Liver (tissue), 8 donors: ENCODE measurements at regions not wholly inside any gene's neighbourhood (a gene's known extent, or its start where the extent isn't known, plus 50 kb on each side); places are given as distances from the start of the nearest gene placed in this dataset.

ENCODE experiments used
- DNase-seq: peaks from one replicate; pipeline ENCODE4 v3.0.0-alpha.2; 2017; ENCODE audit warnings: low spot score
- H3K27ac ChIP-seq, 2 donors: one replicate each; pipeline ENCODE4 v1.7.0; 2013; ENCODE audit warnings: inconsistent platforms in 2 of 2, low read length in 2 of 2, control low read depth in 1 of 2, low read depth in 1 of 2, mild to moderate bottlenecking in 1 of 2
- H3K27me3 ChIP-seq, 4 donors: one replicate each; pipeline versions ENCODE4 v1.6.1 to v1.7.0; 2013; ENCODE audit warnings: low read length in 3 of 4, inconsistent platforms in 1 of 4, mild to moderate bottlenecking in 1 of 4, moderate library complexity in 1 of 4; ENCODE audit not compliant: control insufficient read depth in 4 of 4, insufficient read depth in 4 of 4
- H3K36me3 ChIP-seq, 4 donors: one replicate each; pipeline versions ENCODE4 v1.6.1 to v1.7.0; 2013; ENCODE audit warnings: low read length in 3 of 4, mild to moderate bottlenecking in 3 of 4, low read depth in 1 of 4, moderate library complexity in 1 of 4; ENCODE audit not compliant: control insufficient read depth in 4 of 4, insufficient read depth in 3 of 4
- H3K4me1 ChIP-seq, 4 donors: one replicate each; pipeline versions ENCODE4 v1.6.1 to v1.7.0; 2013; ENCODE audit warnings: low read length in 3 of 4, mild to moderate bottlenecking in 3 of 4, moderate library complexity in 1 of 4; ENCODE audit not compliant: control insufficient read depth in 4 of 4, insufficient read depth in 4 of 4
- H3K4me3 ChIP-seq, 3 donors: one replicate each; pipeline versions ENCODE4 v1.6.1 to v1.7.0; 2013; ENCODE audit warnings: low read length in 3 of 3, control low read depth in 1 of 3, low read depth in 1 of 3, mild to moderate bottlenecking in 1 of 3
- H3K9ac ChIP-seq, 2 donors: one replicate each; pipeline ENCODE4 v1.7.0; 2013; ENCODE audit warnings: low read length in 2 of 2, mild to moderate bottlenecking in 2 of 2, moderate library complexity in 2 of 2, control low read depth in 1 of 2, low read depth in 1 of 2
- H3K9me3 ChIP-seq, 4 donors: one replicate each; pipeline versions ENCODE4 v1.6.1 to v1.7.0; 2013; ENCODE audit warnings: low read length in 3 of 4; ENCODE audit not compliant: control insufficient read depth in 4 of 4
- EGR1 ChIP-seq, 2 donors: IDR thresholded peaks; 2 replicates each; pipeline ENCODE4 v1.6.1; 2016 to 2018; ENCODE audit warnings: antibody characterized with exemption in 2 of 2, low read depth in 2 of 2
- FOXA1 ChIP-seq: IDR thresholded peaks from 2 replicates; pipeline ENCODE4 v1.6.1; 2016; ENCODE audit warnings: antibody characterized with exemption
- FOXA2 ChIP-seq: IDR thresholded peaks from 2 replicates; pipeline ENCODE4 v1.6.1; 2016; ENCODE audit warnings: antibody characterized with exemption
- GABPA ChIP-seq, 2 donors: IDR thresholded peaks in 1 of 2; conservative IDR thresholded peaks in 1 of 2; 2 replicates each; pipeline ENCODE4 v1.6.1; 2016; ENCODE audit warnings: antibody characterized with exemption in 2 of 2, mild to moderate bottlenecking in 1 of 2, moderate library complexity in 1 of 2
- HNF4A ChIP-seq, 2 donors: conservative IDR thresholded peaks; 2 replicates each; pipeline ENCODE4 v1.6.1; 2016; ENCODE audit warnings: antibody characterized with exemption in 2 of 2, mild to moderate bottlenecking in 2 of 2
- HNF4G ChIP-seq: IDR thresholded peaks from 2 replicates; pipeline ENCODE4 v1.6.1; 2016; ENCODE audit warnings: antibody characterized with exemption
- JUND ChIP-seq, 2 donors: IDR thresholded peaks; 2 replicates each; pipeline ENCODE4 v1.6.1; 2016; ENCODE audit warnings: antibody characterized with exemption in 2 of 2
- NR2F2 ChIP-seq: IDR thresholded peaks from 2 replicates; pipeline ENCODE4 v1.6.1; 2016; ENCODE audit warnings: antibody characterized with exemption
- RAD21 ChIP-seq, 2 donors: IDR thresholded peaks; 2 replicates each; pipeline ENCODE4 v1.6.1; 2016; ENCODE audit warnings: antibody characterized with exemption in 2 of 2, mild to moderate bottlenecking in 2 of 2
- RXRA ChIP-seq, 2 donors: IDR thresholded peaks; 2 replicates each; pipeline ENCODE4 v1.6.1; 2017 to 2018; ENCODE audit warnings: antibody characterized with exemption in 2 of 2, mild to moderate bottlenecking in 1 of 2
- TAF1 ChIP-seq: conservative IDR thresholded peaks from 2 replicates; pipeline ENCODE4 v1.6.1; 2016; ENCODE audit warnings: antibody characterized with exemption, mild to moderate bottlenecking
- YY1 ChIP-seq: IDR thresholded peaks from 2 replicates; pipeline ENCODE4 v1.6.1; 2016; ENCODE audit warnings: antibody characterized with exemption, mild to moderate bottlenecking
- WGBS: extraction: QIAGEN DNeasy Blood & Tissue Kit; methylation state at CpG from one replicate; pipeline ENCODE4 v1.1.7; 2013; 5-methylcytosine and 5-hydroxymethylcytosine counted together
- TF ChIP-seq, protein P1 (sequence below): IDR thresholded peaks from 2 replicates; pipeline ENCODE4 v1.6.1; 2016; ENCODE audit warnings: antibody characterized with exemption, mild to moderate bottlenecking
- TF ChIP-seq, protein P2 (sequence below): IDR thresholded peaks from 2 replicates; pipeline ENCODE4 v1.6.1; 2016; ENCODE audit warnings: antibody characterized with exemption
- TF ChIP-seq, protein P3 (sequence below): IDR thresholded peaks from 2 replicates; pipeline ENCODE4 v1.6.1; 2016; ENCODE audit warnings: antibody characterized with exemption
- TF ChIP-seq, protein P4 (sequence below): fragments of 150-350 bp; IDR thresholded peaks from 2 replicates; pipeline ENCODE4 v1.5.1; 2017; ENCODE audit warnings: improper control_type of control experiment, low read depth, low read length; ENCODE audit not compliant: missing input control
- donor health status: healthy.
- donor health status: healthy.
- donor health status: healthy.
- donor health status: healthy.
- donor health status: healthy.

DNA sequence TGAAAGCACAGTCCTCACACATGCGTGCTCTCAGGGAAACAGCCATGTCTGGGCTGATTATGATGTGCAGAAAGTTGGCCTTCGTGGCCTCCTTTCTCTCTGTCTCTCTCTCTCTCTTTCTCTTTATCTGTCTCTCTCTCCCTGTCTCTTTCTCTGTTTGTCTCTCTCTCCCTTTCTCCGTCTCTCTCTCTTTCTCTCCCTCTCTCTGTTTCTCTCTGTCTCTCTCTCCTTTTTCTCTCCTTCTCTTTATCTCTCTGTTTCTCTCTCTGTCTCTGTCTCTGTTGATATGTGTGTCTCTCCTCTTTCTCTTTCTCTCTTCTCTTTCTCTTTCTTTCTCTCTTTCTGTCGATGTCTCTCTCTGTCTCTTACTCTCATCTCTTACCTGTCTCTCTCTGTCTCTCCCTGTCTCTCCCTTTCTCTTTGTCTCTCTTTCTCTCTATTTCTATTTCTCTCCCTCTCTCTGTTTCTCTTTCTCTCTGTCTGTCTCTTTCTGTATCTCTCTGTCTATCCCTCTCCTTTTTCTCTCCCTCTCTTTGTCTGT lies 105.4 kb upstream of the MPP7 start:
- Histone ChIP-seq H3K4me1 (no peaks in the 10 kb centered on the region), H3K9ac (no peak overlapping the region), H3K9me3 (no peaks in the 10 kb centered on the region), H3K4me3 (no peak overlapping the region), H3K27me3 (peaks cover 0 to 4% (median 0%) of the 10 kb centered on the region in 4 donors), H3K36me3 (no peaks in the 10 kb centered on the region), H3K27ac (no peak overlapping the region)
- no peak for DNase-seq
- WGBS, result 89% methylated on average over 4 of the region's 4 CpGs
- TF ChIP-seq GABPA (IDR thresholded peaks at IDR 0.05 in 1 of 2, conservative IDR thresholded peaks at IDR 0.05 in 1 of 2) (no peak), FOXA1 (no peak), HNF4A (conservative IDR thresholded peaks at IDR 0.05) (no peak), YY1 (no peak), EGR1 (IDR thresholded peaks at IDR 0.05; ENCODE audit: low read depth in 2 of 2) (no peak)

DNA sequence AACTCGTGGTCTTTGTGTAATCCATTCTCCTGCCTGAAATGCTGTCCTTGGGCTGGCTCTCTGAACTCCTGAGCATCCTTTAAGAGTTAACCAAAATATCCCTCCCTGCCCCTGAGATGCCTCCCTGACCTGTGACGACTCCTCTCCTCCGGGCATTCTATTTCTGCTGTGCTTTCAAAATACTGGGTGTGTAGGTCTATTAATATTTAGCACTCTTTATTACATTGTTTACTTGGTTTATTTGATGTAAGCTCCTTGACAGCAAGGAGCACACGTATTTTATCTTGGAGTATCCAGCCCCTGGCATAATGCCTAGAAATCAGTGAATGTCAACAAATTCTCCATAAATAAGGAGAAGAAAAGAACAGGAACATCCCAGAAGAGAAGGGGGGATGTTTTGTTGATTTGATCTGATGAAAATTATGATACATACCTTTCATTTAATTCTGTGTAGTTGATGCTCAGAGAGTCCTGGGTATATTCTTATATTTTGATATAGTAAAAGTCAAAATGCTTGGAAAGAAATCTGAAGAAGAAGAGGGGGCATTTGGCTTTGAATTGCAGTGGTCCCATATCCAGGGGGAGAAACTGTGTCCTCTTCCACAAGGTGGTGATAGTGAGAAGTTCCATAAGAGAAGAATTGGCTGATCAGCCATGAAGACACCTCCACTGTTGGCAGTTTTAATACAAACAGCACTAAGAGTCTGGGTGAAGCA lies 107.7 kb upstream of the MPP7 start:
- TF ChIP-seq, protein P1, sequence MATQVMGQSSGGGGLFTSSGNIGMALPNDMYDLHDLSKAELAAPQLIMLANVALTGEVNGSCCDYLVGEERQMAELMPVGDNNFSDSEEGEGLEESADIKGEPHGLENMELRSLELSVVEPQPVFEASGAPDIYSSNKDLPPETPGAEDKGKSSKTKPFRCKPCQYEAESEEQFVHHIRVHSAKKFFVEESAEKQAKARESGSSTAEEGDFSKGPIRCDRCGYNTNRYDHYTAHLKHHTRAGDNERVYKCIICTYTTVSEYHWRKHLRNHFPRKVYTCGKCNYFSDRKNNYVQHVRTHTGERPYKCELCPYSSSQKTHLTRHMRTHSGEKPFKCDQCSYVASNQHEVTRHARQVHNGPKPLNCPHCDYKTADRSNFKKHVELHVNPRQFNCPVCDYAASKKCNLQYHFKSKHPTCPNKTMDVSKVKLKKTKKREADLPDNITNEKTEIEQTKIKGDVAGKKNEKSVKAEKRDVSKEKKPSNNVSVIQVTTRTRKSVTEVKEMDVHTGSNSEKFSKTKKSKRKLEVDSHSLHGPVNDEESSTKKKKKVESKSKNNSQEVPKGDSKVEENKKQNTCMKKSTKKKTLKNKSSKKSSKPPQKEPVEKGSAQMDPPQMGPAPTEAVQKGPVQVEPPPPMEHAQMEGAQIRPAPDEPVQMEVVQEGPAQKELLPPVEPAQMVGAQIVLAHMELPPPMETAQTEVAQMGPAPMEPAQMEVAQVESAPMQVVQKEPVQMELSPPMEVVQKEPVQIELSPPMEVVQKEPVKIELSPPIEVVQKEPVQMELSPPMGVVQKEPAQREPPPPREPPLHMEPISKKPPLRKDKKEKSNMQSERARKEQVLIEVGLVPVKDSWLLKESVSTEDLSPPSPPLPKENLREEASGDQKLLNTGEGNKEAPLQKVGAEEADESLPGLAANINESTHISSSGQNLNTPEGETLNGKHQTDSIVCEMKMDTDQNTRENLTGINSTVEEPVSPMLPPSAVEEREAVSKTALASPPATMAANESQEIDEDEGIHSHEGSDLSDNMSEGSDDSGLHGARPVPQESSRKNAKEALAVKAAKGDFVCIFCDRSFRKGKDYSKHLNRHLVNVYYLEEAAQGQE, result no peak
- TF ChIP-seq HNF4G (no peak), NR2F2 (no peak), YY1 (no peak), HNF4A (conservative IDR thresholded peaks at IDR 0.05) (no peak), RAD21 (IDR thresholded peaks at IDR 0.05) (no peak), FOXA1 (no peak), TAF1 (no peak), JUND (IDR thresholded peaks at IDR 0.05) (no peak), FOXA2 (no peak), RXRA (IDR thresholded peaks at IDR 0.05) (no peak)
- TF ChIP-seq, protein P2, sequence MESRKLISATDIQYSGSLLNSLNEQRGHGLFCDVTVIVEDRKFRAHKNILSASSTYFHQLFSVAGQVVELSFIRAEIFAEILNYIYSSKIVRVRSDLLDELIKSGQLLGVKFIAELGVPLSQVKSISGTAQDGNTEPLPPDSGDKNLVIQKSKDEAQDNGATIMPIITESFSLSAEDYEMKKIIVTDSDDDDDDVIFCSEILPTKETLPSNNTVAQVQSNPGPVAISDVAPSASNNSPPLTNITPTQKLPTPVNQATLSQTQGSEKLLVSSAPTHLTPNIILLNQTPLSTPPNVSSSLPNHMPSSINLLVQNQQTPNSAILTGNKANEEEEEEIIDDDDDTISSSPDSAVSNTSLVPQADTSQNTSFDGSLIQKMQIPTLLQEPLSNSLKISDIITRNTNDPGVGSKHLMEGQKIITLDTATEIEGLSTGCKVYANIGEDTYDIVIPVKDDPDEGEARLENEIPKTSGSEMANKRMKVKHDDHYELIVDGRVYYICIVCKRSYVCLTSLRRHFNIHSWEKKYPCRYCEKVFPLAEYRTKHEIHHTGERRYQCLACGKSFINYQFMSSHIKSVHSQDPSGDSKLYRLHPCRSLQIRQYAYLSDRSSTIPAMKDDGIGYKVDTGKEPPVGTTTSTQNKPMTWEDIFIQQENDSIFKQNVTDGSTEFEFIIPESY, result no peak
- TF ChIP-seq, protein P3, sequence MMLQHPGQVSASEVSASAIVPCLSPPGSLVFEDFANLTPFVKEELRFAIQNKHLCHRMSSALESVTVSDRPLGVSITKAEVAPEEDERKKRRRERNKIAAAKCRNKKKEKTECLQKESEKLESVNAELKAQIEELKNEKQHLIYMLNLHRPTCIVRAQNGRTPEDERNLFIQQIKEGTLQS, result no peak
- TF ChIP-seq, protein P4, sequence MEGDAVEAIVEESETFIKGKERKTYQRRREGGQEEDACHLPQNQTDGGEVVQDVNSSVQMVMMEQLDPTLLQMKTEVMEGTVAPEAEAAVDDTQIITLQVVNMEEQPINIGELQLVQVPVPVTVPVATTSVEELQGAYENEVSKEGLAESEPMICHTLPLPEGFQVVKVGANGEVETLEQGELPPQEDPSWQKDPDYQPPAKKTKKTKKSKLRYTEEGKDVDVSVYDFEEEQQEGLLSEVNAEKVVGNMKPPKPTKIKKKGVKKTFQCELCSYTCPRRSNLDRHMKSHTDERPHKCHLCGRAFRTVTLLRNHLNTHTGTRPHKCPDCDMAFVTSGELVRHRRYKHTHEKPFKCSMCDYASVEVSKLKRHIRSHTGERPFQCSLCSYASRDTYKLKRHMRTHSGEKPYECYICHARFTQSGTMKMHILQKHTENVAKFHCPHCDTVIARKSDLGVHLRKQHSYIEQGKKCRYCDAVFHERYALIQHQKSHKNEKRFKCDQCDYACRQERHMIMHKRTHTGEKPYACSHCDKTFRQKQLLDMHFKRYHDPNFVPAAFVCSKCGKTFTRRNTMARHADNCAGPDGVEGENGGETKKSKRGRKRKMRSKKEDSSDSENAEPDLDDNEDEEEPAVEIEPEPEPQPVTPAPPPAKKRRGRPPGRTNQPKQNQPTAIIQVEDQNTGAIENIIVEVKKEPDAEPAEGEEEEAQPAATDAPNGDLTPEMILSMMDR, result no peak
- H3K9ac ChIP-seq, result no peak overlapping the region
- H3K9me3 ChIP-seq, result peaks cover 0 to 3% (median 0%) of the 10 kb centered on the region in 4 donors
- no peaks in the 10 kb centered on the region for H3K36me3 ChIP-seq
- no peak overlapping the region for H3K4me3 ChIP-seq
- peaks cover 0 to 4% (median 0%) of the 10 kb centered on the region in 4 donors for H3K27me3 ChIP-seq
- no peaks in the 10 kb centered on the region for H3K4me1 ChIP-seq
- H3K27ac ChIP-seq, result no peak overlapping the region
- no peak for DNase-seq
- 26% methylated on average over 4 of the region's 4 CpGs for WGBS
